SK-N-SH (cell line): ENCODE measurements at regions not wholly inside any gene's neighbourhood (a gene's known extent, or its start where the extent isn't known, plus 50 kb on each side); places are given as distances from the start of the nearest gene placed in this dataset.

Experiments used
- CTCF ChIA-PET: fragments of 300-600, 350-600 bp; formaldehyde crosslinking; extraction: SDS; loops from one replicate; lab custom pipeline; 2021; lab: Yijun Ruan, JAX
- POLR2A ChIA-PET: fragments of 350-600 bp; sonication (Branson Sonifier 250); formaldehyde crosslinking; extraction: SDS; loops from one replicate; lab custom pipeline; 2020; ENCODE audit warnings: antibody characterized with exemption, inconsistent platforms; lab: Yijun Ruan, JAX
- DNase-seq: peaks from one replicate; pipeline ENCODE4 v3.0.0; 2012
- H2AFZ ChIP-seq: fragments of 200-600 bp; sonication (generic); 2 replicates; pipeline ENCODE4 v1.8.1; 2016; ENCODE audit warnings: antibody characterized with exemption, mild to moderate bottlenecking, low read depth
- H3F3A ChIP-seq: fragments of 200-600 bp; sonication (generic); replicated peaks from 2 replicates; pipeline ENCODE3; 2016; ENCODE audit warnings: antibody characterized with exemption, mild to moderate bottlenecking; ENCODE audit not compliant: insufficient read depth
- H3K27ac ChIP-seq, 2 experiments: fragments of 200-500 bp in 1 of 2; fragments of 200-600 bp in 1 of 2; sonication (Bioruptor generic) in 1 of 2; sonication (generic), shearing (Covaris generic) in 1 of 2; 2 replicates each; pipeline versions ENCODE4 v1.5.1 to v1.6.1; 2014 to 2016; ENCODE audit warnings: low read depth in 2 of 2, inconsistent platforms in 1 of 2, low read length in 1 of 2, mild to moderate bottlenecking in 1 of 2, mixed read lengths in 1 of 2
- H3K27me3 ChIP-seq: fragments of 200-600 bp; sonication (generic), shearing (Covaris generic); 2 replicates; pipeline ENCODE4 v1.6.1; 2016; ENCODE audit warnings: mixed run types; ENCODE audit not compliant: insufficient read depth
- H3K36me3 ChIP-seq, 2 experiments: fragments of 200-500 bp in 1 of 2; fragments of 200-600 bp in 1 of 2; sonication (Bioruptor generic) in 1 of 2; sonication (generic) in 1 of 2; replicated peaks in 1 of 2; 2 replicates each; pipeline versions ENCODE3 to v1.5.1; 2014 to 2016; ENCODE audit warnings: low read length in 1 of 2, mild to moderate bottlenecking in 1 of 2; ENCODE audit not compliant: insufficient read depth in 2 of 2, control insufficient read depth in 1 of 2
- H3K4me1 ChIP-seq, 2 experiments: fragments of 200-500 bp in 1 of 2; fragments of 200-600 bp in 1 of 2; sonication (Bioruptor generic) in 1 of 2; sonication (generic), shearing (Covaris generic) in 1 of 2; 2 replicates each; pipeline versions ENCODE4 v1.5.1 to v1.6.1; 2014 to 2016; ENCODE audit warnings: low read depth in 1 of 2, low read length in 1 of 2, mixed run types in 1 of 2; ENCODE audit not compliant: insufficient read depth in 2 of 2, control insufficient read depth in 1 of 2
- H3K4me2 ChIP-seq: fragments of 200-600 bp; sonication (generic), shearing (Covaris generic); 2 replicates; pipeline ENCODE4 v1.6.1; 2017; ENCODE audit warnings: mixed run types
- H3K4me3 ChIP-seq, 2 experiments: fragments of 200-500 bp in 1 of 2; fragments of 200-600 bp in 1 of 2; sonication (Bioruptor generic) in 1 of 2; sonication (generic), shearing (Covaris generic) in 1 of 2; 2 replicates each; pipeline versions ENCODE4 v1.5.1 to v1.8.1; 2014 to 2016; ENCODE audit warnings: low read depth in 2 of 2, inconsistent platforms in 1 of 2, low read length in 1 of 2, mild to moderate bottlenecking in 1 of 2, mixed read lengths in 1 of 2, moderate library complexity in 1 of 2
- H3K79me2 ChIP-seq: fragments of 200-600 bp; sonication (generic); 2 replicates; pipeline ENCODE4 v1.8.1; 2017; ENCODE audit warnings: mild to moderate bottlenecking; ENCODE audit not compliant: insufficient read depth
- H3K9ac ChIP-seq: fragments of 200-600 bp; sonication (generic); 2 replicates; pipeline ENCODE4 v1.6.1; 2017; ENCODE audit warnings: mixed run types
- H3K9me2 ChIP-seq: fragments of 200-600 bp; sonication (generic); 2 replicates; pipeline ENCODE4 v1.6.1; 2017; ENCODE audit warnings: mixed run types
- H3K9me3 ChIP-seq: fragments of 200-600 bp; sonication (generic); 2 replicates; pipeline ENCODE4 v1.6.1; 2017; ENCODE audit warnings: mixed run types, mild to moderate bottlenecking, moderate library complexity
- H4K20me1 ChIP-seq: fragments of 200-600 bp; sonication (generic); 2 replicates; pipeline ENCODE4 v1.6.1; 2017; ENCODE audit warnings: mild to moderate bottlenecking, mixed run types; ENCODE audit not compliant: insufficient read depth
- CHD2 ChIP-seq: fragments of 150-350 bp; IDR thresholded peaks from 2 replicates; pipeline ENCODE4 v1.6.1; 2018; ENCODE audit warnings: low read length; ENCODE audit not compliant: partially characterized antibody
- EP300 ChIP-seq, 2 experiments: IDR thresholded peaks; 2 replicates each; pipeline versions ENCODE4 v1.4.0 to v1.6.1; 2012; ENCODE audit warnings: borderline replicate concordance in 1 of 2, low read depth in 1 of 2, low read length in 1 of 2
- EZH2phosphoT487 ChIP-seq: fragments of 200-600 bp; sonication (generic); IDR thresholded peaks from 2 replicates; pipeline ENCODE4 v1.6.1; 2017; ENCODE audit warnings: low read depth, mixed run types, mild to moderate bottlenecking, antibody characterized with exemption, moderate library complexity, borderline replicate concordance
- FOSL2 ChIP-seq: IDR thresholded peaks from 2 replicates; pipeline ENCODE4 v1.4.0; 2012; ENCODE audit warnings: low read depth, mild to moderate bottlenecking, moderate library complexity, borderline replicate concordance
- GABPA ChIP-seq: IDR thresholded peaks from 2 replicates; pipeline ENCODE4 v1.4.0; 2012; ENCODE audit warnings: low read depth, mild to moderate bottlenecking
- GATA2 ChIP-seq: sonication (generic); formaldehyde crosslinking; IDR thresholded peaks from 2 replicates; pipeline ENCODE4 v1.5.0; 2020; ENCODE audit warnings: mild to moderate bottlenecking, missing genetic modification reagents
- JUND ChIP-seq: IDR thresholded peaks from 2 replicates; pipeline ENCODE4 v1.4.0; 2012
- MEF2A ChIP-seq: IDR thresholded peaks from 2 replicates; pipeline ENCODE4 v1.4.0; 2012; ENCODE audit warnings: low read depth, borderline replicate concordance
- RFX5 ChIP-seq: IDR thresholded peaks from 2 replicates; pipeline ENCODE4 v1.6.1; 2012; ENCODE audit warnings: mild to moderate bottlenecking, improper control_type of control experiment, low read length
- TCF12 ChIP-seq: IDR thresholded peaks from 2 replicates; pipeline ENCODE4 v1.4.0; 2012
- TEAD4 ChIP-seq: IDR thresholded peaks from 2 replicates; pipeline ENCODE4 v1.4.0; 2012; ENCODE audit warnings: mild to moderate bottlenecking, borderline replicate concordance; ENCODE audit not compliant: insufficient read depth
- WGBS: methylation state at CpG from one replicate; pipeline ENCODE4 v1.1.6; 2017; ENCODE audit warnings: low lambda C conversion rate; 5-methylcytosine and 5-hydroxymethylcytosine counted together
- TF ChIP-seq, protein P1 (sequence below): IDR thresholded peaks from 2 replicates; pipeline ENCODE4; 2012
- TF ChIP-seq, protein P2 (sequence below): IDR thresholded peaks from 2 replicates; pipeline ENCODE4 v1.6.1; 2012; ENCODE audit warnings: mild to moderate bottlenecking, low read depth, low read length, moderate library complexity

- TF ChIP-seq TCF12 (no peak), EZH2phosphoT487 (no peak), JUND (no peak), FOSL2 (no peak), GABPA (no peak), CHD2 (no peak)
- TF ChIP-seq, protein P1, sequence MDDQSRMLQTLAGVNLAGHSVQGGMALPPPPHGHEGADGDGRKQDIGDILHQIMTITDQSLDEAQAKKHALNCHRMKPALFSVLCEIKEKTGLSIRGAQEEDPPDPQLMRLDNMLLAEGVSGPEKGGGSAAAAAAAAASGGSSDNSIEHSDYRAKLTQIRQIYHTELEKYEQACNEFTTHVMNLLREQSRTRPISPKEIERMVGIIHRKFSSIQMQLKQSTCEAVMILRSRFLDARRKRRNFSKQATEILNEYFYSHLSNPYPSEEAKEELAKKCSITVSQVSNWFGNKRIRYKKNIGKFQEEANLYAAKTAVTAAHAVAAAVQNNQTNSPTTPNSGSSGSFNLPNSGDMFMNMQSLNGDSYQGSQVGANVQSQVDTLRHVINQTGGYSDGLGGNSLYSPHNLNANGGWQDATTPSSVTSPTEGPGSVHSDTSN = no peak
- TF ChIP-seq, protein P2, sequence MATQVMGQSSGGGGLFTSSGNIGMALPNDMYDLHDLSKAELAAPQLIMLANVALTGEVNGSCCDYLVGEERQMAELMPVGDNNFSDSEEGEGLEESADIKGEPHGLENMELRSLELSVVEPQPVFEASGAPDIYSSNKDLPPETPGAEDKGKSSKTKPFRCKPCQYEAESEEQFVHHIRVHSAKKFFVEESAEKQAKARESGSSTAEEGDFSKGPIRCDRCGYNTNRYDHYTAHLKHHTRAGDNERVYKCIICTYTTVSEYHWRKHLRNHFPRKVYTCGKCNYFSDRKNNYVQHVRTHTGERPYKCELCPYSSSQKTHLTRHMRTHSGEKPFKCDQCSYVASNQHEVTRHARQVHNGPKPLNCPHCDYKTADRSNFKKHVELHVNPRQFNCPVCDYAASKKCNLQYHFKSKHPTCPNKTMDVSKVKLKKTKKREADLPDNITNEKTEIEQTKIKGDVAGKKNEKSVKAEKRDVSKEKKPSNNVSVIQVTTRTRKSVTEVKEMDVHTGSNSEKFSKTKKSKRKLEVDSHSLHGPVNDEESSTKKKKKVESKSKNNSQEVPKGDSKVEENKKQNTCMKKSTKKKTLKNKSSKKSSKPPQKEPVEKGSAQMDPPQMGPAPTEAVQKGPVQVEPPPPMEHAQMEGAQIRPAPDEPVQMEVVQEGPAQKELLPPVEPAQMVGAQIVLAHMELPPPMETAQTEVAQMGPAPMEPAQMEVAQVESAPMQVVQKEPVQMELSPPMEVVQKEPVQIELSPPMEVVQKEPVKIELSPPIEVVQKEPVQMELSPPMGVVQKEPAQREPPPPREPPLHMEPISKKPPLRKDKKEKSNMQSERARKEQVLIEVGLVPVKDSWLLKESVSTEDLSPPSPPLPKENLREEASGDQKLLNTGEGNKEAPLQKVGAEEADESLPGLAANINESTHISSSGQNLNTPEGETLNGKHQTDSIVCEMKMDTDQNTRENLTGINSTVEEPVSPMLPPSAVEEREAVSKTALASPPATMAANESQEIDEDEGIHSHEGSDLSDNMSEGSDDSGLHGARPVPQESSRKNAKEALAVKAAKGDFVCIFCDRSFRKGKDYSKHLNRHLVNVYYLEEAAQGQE = no peak
- DNase-seq = no peak
- CTCF ChIA-PET = no interaction called here
- H3K79me2 ChIP-seq = no peaks in the 10 kb centered on the region
- no peaks in the 10 kb centered on the region for H3K27me3 ChIP-seq
- H3K9me3 ChIP-seq = no peaks in the 10 kb centered on the region
- POLR2A ChIA-PET = no interaction called here
- no peaks in the 10 kb centered on the region for H3K9me2 ChIP-seq
- no peaks in the 10 kb centered on the region; a peak in 1 of 4 replicates for H3K4me1 ChIP-seq
- H3K36me3 ChIP-seq = no peaks in the 10 kb centered on the region
- H3K27ac ChIP-seq = no peak overlapping the region
- H2AFZ ChIP-seq = no peak overlapping the region
- no peaks in the 10 kb centered on the region for H3F3A ChIP-seq
- WGBS = 31% methylated on average over 1 of the region's 1 CpG
- no peak overlapping the region for H3K4me3 ChIP-seq
- no peak overlapping the region for H3K4me2 ChIP-seq
- H3K9ac ChIP-seq = no peak overlapping the region
- no peaks in the 10 kb centered on the region for H4K20me1 ChIP-seq
Observed at GRCh38 chr2:78710632-78711375, 314.7 kb upstream of the REG3G start.

GRCh38 chr2:78715293-78715692 lies 310.2 kb upstream of the REG3G start:
- ChIA-PET CTCF (no interaction called here), POLR2A (no interaction called here)
- TF ChIP-seq TEAD4 = no peak
- no peak for TF ChIP-seq RFX5
- TF ChIP-seq EP300 (IDR thresholded peaks at IDR 0.05; ENCODE audit: borderline replicate concordance in 1 of 2, low read depth in 1 of 2, low read length in 1 of 2) = 0 out of 4 replicates have a peak, but pooled peaks of 1 of the 2 experiments have one; percentile 8
- no peak for TF ChIP-seq TCF12
- no peak for TF ChIP-seq MEF2A
- TF ChIP-seq GATA2 (CRISPR knock-in tag) = peak; percentile 17; the same call in 1 of the 2 replicates
- 31% methylated on average over 3 of the region's 3 CpGs for WGBS
- Histone ChIP-seq H3K27ac (no peak overlapping the region), H2AFZ (no peak overlapping the region), H3K9ac (no peak overlapping the region), H4K20me1 (no peaks in the 10 kb centered on the region), H3K4me2 (no peak overlapping the region), H3K4me1 (no peaks in the 10 kb centered on the region; a peak in 1 of 4 replicates), H3K9me2 (no peaks in the 10 kb centered on the region), H3K79me2 (no peaks in the 10 kb centered on the region), H3K27me3 (no peaks in the 10 kb centered on the region), H3F3A (no peaks in the 10 kb centered on the region), H3K9me3 (no peaks in the 10 kb centered on the region), H3K4me3 (no peak overlapping the region), H3K36me3 (no peaks in the 10 kb centered on the region)
- no peak for DNase-seq
